ENCODE measurements at regions not wholly inside any gene's neighbourhood (a gene's known extent, or its start where the extent isn't known, plus 50 kb on each side); places are given as distances from the start of the nearest gene placed in this dataset.
"Not testable (repeated sequence)": the region's sequence is repeated elsewhere in the genome, so short reads cannot be mapped to it uniquely, and the experiment has no call there.

DNA sequence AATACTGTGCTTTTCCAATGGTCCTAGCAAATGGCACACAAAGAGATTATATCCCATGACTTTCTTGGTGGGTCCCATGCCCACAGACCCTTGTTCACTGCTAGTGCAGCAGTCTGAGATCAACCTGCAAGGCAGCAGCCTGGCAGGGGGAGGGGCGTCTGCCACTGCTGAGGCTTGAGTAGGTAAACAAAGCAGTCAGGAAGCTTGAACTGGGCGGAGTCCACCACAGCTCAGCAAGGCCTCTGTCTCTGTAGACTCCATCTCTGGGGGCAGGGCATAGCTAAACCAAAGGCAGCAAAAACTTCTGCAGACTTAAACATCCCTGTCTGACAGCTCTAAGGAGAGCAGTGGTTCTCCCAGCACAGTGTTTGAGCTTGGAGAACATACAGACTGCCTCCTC lies 82.9 kb downstream of the ZNF737 start:
- Histone ChIP-seq H3K27me3 (ENCODE audit: control insufficient read depth in 1 of 2, insufficient read depth in 2 of 2, low read length in 2 of 2) (no peaks in the 10 kb centered on the region), H3K9me3 (ENCODE audit: control insufficient read depth in 2 of 2, insufficient read depth in 1 of 2, low read depth in 1 of 2, low read length in 1 of 2) (peaks cover 6 to 12% of the 10 kb centered on the region in 2 donors), H3K27ac (ENCODE audit: low read depth in 2 of 2, low read length in 1 of 2) (no peak overlapping the region), H3K36me3 (ENCODE audit: control insufficient read depth in 2 of 2, insufficient read depth in 2 of 2, low read length in 1 of 2) (no peaks in the 10 kb centered on the region), H3K4me1 (ENCODE audit: control insufficient read depth in 2 of 2, insufficient read depth in 2 of 2, low read length in 1 of 2) (no peaks in the 10 kb centered on the region), H3K4me3 (ENCODE audit: low read depth in 1 of 2, low read length in 2 of 2) (no peak overlapping the region)
- WGBS, 2 donors = 48 to 60% methylated on average over 2 of the region's 2 CpGs

DNA sequence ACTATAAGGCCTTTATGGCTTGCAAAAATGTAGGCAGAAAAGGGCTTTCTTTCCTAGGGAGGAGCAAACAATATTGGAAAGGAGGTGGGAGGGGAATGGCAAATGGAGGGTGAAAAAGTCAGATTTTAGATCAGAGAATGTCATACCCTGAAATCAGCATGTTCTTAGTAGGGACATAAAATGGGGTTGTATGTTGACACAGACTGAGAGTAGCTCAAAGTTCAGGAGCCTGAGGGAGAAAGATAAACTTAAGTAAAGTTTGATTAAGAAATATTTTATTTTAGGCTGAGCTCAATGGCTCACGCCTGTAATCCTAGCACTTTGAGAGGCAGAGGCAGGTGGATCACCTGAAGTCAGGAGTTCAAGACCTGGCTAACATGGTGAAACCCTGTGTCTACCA lies 83.8 kb downstream of the ZNF737 start:
- 72 to 76% methylated on average over 1 of the region's 1 CpG for WGBS, 2 donors
- Histone ChIP-seq H3K27me3 (ENCODE audit: control insufficient read depth in 1 of 2, insufficient read depth in 2 of 2, low read length in 2 of 2) (no peaks in the 10 kb centered on the region), H3K4me1 (ENCODE audit: control insufficient read depth in 2 of 2, insufficient read depth in 2 of 2, low read length in 1 of 2) (no peaks in the 10 kb centered on the region), H3K36me3 (ENCODE audit: control insufficient read depth in 2 of 2, insufficient read depth in 2 of 2, low read length in 1 of 2) (no peaks in the 10 kb centered on the region), H3K4me3 (ENCODE audit: low read depth in 1 of 2, low read length in 2 of 2) (no peak overlapping the region), H3K9me3 (ENCODE audit: control insufficient read depth in 2 of 2, insufficient read depth in 1 of 2, low read depth in 1 of 2, low read length in 1 of 2) (peaks cover 6 to 12% of the 10 kb centered on the region in 2 donors), H3K27ac (ENCODE audit: low read depth in 2 of 2, low read length in 1 of 2) (no peak overlapping the region)

DNA sequence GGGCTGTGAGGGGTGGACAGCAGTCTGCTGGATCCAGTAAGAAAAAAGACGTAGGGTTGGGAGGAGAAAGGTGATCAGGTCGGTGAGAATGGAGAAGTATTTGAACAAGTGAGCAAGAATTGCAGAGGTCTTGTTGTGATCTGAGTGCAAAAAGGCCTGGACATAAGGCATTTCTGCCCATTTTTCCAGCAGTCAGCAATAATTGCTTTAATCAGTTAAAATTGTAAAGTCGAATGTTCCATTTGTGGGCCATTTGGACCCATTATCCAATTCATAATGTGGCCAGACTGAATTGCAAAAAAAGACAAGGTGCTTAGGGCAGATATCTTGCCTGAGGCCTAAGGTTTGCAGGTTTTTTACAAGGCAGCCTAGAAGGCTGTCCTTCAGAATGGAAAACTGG lies 86.1 kb downstream of the ZNF737 start:
- Histone ChIP-seq H3K4me1 (ENCODE audit: control insufficient read depth in 2 of 2, insufficient read depth in 2 of 2, low read length in 1 of 2) (no peaks in the 10 kb centered on the region), H3K4me3 (ENCODE audit: low read depth in 1 of 2, low read length in 2 of 2) (no peak overlapping the region), H3K27ac (ENCODE audit: low read depth in 2 of 2, low read length in 1 of 2) (no peak overlapping the region), H3K36me3 (ENCODE audit: control insufficient read depth in 2 of 2, insufficient read depth in 2 of 2, low read length in 1 of 2) (no peaks in the 10 kb centered on the region), H3K27me3 (ENCODE audit: control insufficient read depth in 1 of 2, insufficient read depth in 2 of 2, low read length in 2 of 2) (no peaks in the 10 kb centered on the region), H3K9me3 (ENCODE audit: control insufficient read depth in 2 of 2, insufficient read depth in 1 of 2, low read depth in 1 of 2, low read length in 1 of 2) (peaks cover 6 to 22% of the 10 kb centered on the region in 2 donors)
- WGBS, 2 donors = 80 to 81% methylated on average over 3 of the region's 3 CpGs

DNA sequence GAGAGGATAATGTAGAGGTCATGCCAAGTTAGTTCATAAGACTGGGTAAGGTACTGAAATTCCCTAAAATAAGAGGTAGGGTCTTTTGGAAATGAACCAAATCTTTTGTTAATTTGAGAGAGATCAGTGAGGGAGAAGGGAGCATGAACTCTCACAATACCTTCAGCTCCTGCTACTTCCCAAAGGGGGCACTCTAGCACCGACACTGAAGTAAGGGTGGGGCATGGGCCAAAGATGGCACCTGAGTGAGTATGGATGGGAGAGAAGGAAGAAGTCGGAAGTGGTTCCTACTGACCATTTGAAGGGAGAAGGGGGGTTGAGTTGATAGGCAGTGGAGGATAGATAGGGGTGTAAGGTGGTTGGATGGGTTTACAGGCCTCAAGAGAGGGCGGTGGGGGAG lies 86.6 kb downstream of the ZNF737 start:
- Histone ChIP-seq H3K27ac (ENCODE audit: low read depth in 2 of 2, low read length in 1 of 2) (no peak overlapping the region), H3K4me3 (ENCODE audit: low read depth in 1 of 2, low read length in 2 of 2) (no peak overlapping the region), H3K4me1 (ENCODE audit: control insufficient read depth in 2 of 2, insufficient read depth in 2 of 2, low read length in 1 of 2) (no peaks in the 10 kb centered on the region), H3K27me3 (ENCODE audit: control insufficient read depth in 1 of 2, insufficient read depth in 2 of 2, low read length in 2 of 2) (no peaks in the 10 kb centered on the region), H3K36me3 (ENCODE audit: control insufficient read depth in 2 of 2, insufficient read depth in 2 of 2, low read length in 1 of 2) (no peaks in the 10 kb centered on the region), H3K9me3 (ENCODE audit: control insufficient read depth in 2 of 2, insufficient read depth in 1 of 2, low read depth in 1 of 2, low read length in 1 of 2) (peaks cover 6 to 24% of the 10 kb centered on the region in 2 donors)
- WGBS, 2 donors = 80 to 84% methylated on average over 3 of the region's 3 CpGs

DNA sequence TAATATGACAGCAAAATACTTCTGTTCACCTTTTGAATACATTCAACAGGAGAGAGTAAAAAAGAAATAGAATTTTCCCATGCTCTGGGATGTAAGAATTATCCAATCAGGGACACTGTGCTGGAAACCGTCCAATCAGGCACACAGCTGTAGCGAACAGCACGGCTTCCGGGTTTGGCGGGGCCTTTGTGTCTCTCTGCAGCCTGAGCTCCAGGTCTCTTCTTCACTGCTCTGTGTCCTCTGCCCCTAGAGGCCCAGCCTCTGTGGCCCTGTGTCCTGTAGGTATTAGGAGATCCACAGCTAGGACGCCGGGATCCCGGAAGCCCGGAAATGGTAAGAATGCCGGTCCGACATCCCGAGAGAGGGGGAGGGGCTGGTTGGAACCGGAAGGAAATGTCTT lies 92.7 kb downstream of the ZNF737 start:
- Histone ChIP-seq H3K27me3 (ENCODE audit: control insufficient read depth in 1 of 2, insufficient read depth in 2 of 2, low read length in 2 of 2) (no peaks in the 10 kb centered on the region), H3K4me1 (ENCODE audit: control insufficient read depth in 2 of 2, insufficient read depth in 2 of 2, low read length in 1 of 2) (no peaks in the 10 kb centered on the region), H3K36me3 (ENCODE audit: control insufficient read depth in 2 of 2, insufficient read depth in 2 of 2, low read length in 1 of 2) (no peaks in the 10 kb centered on the region), H3K9me3 (ENCODE audit: control insufficient read depth in 2 of 2, insufficient read depth in 1 of 2, low read depth in 1 of 2, low read length in 1 of 2) (peaks cover 14 to 21% of the 10 kb centered on the region in 2 donors), H3K4me3 (ENCODE audit: low read depth in 1 of 2, low read length in 2 of 2) (no peak overlapping the region), H3K27ac (ENCODE audit: low read depth in 2 of 2, low read length in 1 of 2) (no peak overlapping the region)
- 94 to 96% methylated on average over 13 of the region's 13 CpGs for WGBS, 2 donors

DNA sequence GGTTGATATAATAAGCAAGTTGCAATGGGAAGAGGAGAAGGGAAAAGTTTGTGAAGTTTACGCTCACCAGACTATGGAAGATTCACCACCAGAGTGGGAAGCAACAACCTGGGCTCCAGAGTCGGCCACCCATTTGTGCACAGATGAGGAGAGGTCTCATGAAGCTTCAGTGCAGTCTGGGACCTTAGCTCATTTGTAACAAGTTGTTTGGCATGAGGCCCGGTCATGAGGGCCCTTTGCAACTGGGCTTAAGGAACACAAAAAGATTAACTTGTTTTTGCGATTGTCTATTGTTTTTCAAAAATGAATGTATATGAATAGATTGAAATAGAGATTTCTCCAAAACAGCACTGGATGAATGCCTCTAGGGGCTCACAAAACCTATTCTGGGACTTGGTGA lies 94.2 kb downstream of the ZNF737 start:
- Histone ChIP-seq H3K4me3 (ENCODE audit: low read depth in 1 of 2, low read length in 2 of 2) (no peak overlapping the region), H3K4me1 (ENCODE audit: control insufficient read depth in 2 of 2, insufficient read depth in 2 of 2, low read length in 1 of 2) (no peaks in the 10 kb centered on the region), H3K36me3 (ENCODE audit: control insufficient read depth in 2 of 2, insufficient read depth in 2 of 2, low read length in 1 of 2) (no peaks in the 10 kb centered on the region), H3K27ac (ENCODE audit: low read depth in 2 of 2, low read length in 1 of 2) (no peak overlapping the region), H3K27me3 (ENCODE audit: control insufficient read depth in 1 of 2, insufficient read depth in 2 of 2, low read length in 2 of 2) (no peaks in the 10 kb centered on the region), H3K9me3 (ENCODE audit: control insufficient read depth in 2 of 2, insufficient read depth in 1 of 2, low read depth in 1 of 2, low read length in 1 of 2) (peaks cover 14 to 20% of the 10 kb centered on the region in 2 donors)
- WGBS, 2 donors = 71 to 83% methylated on average over 4 of the region's 4 CpGs

DNA sequence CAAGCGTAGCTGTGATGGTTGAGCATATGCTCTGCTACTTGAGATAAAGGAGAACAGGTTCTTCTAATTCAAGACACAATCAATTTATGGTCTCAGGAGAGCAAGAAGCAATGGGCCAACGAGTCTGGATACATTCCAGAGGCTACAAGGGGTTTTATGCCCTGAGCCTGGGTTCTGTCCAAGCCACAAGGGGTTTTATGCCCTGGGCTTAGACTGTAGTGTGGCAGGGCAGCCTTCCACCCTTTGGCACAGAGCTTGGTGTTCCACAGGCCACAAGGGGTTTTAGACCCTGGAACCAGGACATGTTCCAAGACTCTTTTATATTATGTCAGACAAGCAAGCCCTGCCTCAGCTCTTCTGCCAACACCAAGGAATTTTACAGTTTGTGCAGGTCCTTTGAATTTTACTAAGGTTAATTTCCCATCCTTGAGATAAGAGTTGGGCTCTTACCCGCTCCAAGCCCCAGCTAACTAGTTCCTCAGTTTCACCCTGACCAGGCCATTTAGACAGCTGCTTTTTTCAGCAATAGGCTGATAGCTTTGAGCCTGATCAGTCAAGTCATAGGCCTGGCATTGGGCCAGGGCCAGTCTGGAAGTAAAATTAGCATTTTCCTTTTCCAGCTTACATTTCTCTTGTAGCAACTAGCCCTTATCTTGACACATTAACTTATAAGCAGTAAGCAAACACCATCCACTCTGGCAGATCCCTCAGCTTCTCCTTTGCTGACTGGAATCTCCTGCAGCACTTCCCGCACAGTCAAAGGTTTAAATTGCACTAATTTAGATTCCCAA lies 95.0 kb downstream of the ZNF737 start:
- no peaks in the 10 kb centered on the region for H3K27me3 ChIP-seq (ENCODE audit: control insufficient read depth in 1 of 2, insufficient read depth in 2 of 2, low read length in 2 of 2)
- H3K4me3 ChIP-seq (ENCODE audit: low read depth in 1 of 2, low read length in 2 of 2) = no peak overlapping the region
- H3K36me3 ChIP-seq (ENCODE audit: control insufficient read depth in 2 of 2, insufficient read depth in 2 of 2, low read length in 1 of 2) = no peaks in the 10 kb centered on the region
- no peaks in the 10 kb centered on the region for H3K4me1 ChIP-seq (ENCODE audit: control insufficient read depth in 2 of 2, insufficient read depth in 2 of 2, low read length in 1 of 2)
- 59 to 62% methylated on average over 4 of the region's 4 CpGs for WGBS, 2 donors
- H3K9me3 ChIP-seq (ENCODE audit: control insufficient read depth in 2 of 2, insufficient read depth in 1 of 2, low read depth in 1 of 2, low read length in 1 of 2) = peaks cover 14 to 15% of the 10 kb centered on the region in 2 donors
- no peak overlapping the region for H3K27ac ChIP-seq (ENCODE audit: low read depth in 2 of 2, low read length in 1 of 2)

DNA sequence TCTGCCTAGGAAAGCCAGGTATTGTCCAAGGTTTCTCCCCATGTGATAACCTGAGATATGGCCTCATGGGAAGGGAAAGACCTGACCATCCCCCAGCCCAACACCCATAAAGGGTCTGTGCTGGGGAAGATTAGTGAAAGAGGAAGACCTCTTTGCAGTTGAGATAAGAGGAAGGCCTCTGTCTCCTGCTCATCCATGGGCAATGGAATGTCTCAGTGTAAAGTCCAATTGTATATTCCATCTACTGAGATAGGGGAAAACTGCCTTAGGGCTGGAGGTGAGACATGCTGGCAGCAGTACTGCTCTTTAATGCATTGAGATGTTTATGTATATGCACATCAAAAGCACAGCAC lies 99.0 kb downstream of the ZNF737 start:
- H3K27ac ChIP-seq (ENCODE audit: low read depth in 2 of 2, low read length in 1 of 2); H3K9me3 ChIP-seq (ENCODE audit: control insufficient read depth in 2 of 2, insufficient read depth in 1 of 2, low read depth in 1 of 2, low read length in 1 of 2); H3K4me3 ChIP-seq (ENCODE audit: low read depth in 1 of 2, low read length in 2 of 2); H3K36me3 ChIP-seq (ENCODE audit: control insufficient read depth in 2 of 2, insufficient read depth in 2 of 2, low read length in 1 of 2); H3K27me3 ChIP-seq (ENCODE audit: control insufficient read depth in 1 of 2, insufficient read depth in 2 of 2, low read length in 2 of 2); H3K4me1 ChIP-seq (ENCODE audit: control insufficient read depth in 2 of 2, insufficient read depth in 2 of 2, low read length in 1 of 2): not testable (repeated sequence)

DNA sequence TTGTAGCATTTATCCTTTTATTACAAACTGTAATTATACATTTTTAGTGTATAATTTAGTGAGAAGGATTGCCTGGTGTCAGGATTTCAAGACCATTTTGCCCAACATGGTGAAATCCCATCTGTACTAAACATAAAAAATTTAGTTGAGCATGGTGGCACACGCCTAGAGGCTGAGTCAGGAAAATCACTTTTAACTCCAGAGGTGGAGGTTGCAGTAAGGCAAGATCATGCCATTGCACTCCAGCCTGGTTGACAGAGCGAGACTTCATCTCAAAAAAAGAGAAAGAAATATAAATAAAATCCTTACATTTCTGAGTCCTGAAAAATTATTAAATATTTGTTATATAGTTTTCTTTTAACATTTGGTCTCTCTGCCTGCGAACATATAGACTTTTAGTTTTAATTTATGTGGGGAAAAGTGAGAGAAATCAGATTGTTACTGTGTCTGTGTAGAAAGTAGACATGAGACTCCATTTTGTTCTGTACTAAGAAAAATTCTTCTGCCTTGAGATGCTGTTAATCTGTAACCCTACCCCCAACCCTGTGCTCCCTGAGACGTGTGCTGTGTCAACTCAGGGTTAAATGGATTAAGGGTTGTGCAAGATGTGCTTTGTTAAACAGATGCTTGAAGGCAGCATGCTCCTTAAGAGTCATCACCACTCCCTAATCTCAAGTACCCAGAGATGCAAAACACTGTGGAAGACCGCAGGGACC lies 99.5 kb downstream of the ZNF737 start:
- H3K36me3 ChIP-seq (ENCODE audit: control insufficient read depth in 2 of 2, insufficient read depth in 2 of 2, low read length in 1 of 2); H3K27me3 ChIP-seq (ENCODE audit: control insufficient read depth in 1 of 2, insufficient read depth in 2 of 2, low read length in 2 of 2); H3K4me3 ChIP-seq (ENCODE audit: low read depth in 1 of 2, low read length in 2 of 2); H3K4me1 ChIP-seq (ENCODE audit: control insufficient read depth in 2 of 2, insufficient read depth in 2 of 2, low read length in 1 of 2); H3K27ac ChIP-seq (ENCODE audit: low read depth in 2 of 2, low read length in 1 of 2); H3K9me3 ChIP-seq (ENCODE audit: control insufficient read depth in 2 of 2, insufficient read depth in 1 of 2, low read depth in 1 of 2, low read length in 1 of 2): not testable (repeated sequence)
- 48 to 54% methylated on average over 5 of the region's 5 CpGs for WGBS, 2 donors

DNA sequence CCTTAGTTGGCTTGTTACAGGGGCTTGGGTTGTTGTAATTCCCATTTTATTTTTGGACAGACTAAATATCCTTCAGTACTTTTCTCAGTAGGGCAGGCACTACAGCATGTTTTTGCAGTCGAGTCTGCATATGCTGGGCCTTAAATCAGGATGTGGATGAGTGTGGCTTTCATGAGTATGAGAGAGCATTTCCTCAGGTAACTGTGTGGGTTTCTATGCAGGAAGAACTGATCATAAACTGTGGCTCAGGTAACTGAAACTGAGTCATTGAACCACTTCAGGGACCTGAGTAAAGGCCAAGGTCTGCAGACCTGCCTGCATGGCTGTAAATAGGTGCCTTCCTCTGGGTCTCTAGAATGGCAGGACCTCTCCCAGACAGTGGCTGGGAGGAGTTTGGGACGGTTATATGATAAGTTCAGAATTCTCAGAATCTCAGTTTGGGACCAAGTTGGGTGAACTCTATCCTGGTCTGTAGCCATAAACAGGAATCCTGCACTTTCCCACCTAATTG lies 112.1 kb downstream of the ZNF737 start:
- H3K4me1 ChIP-seq (ENCODE audit: control insufficient read depth in 2 of 2, insufficient read depth in 2 of 2, low read length in 1 of 2) = no peaks in the 10 kb centered on the region
- H3K27ac ChIP-seq (ENCODE audit: low read depth in 2 of 2, low read length in 1 of 2) = no peak overlapping the region
- WGBS, 2 donors = 72 to 73% methylated on average over 2 of the region's 2 CpGs
- H3K4me3 ChIP-seq (ENCODE audit: low read depth in 1 of 2, low read length in 2 of 2) = no peak overlapping the region
- no peaks in the 10 kb centered on the region for H3K27me3 ChIP-seq (ENCODE audit: control insufficient read depth in 1 of 2, insufficient read depth in 2 of 2, low read length in 2 of 2)
- H3K36me3 ChIP-seq (ENCODE audit: control insufficient read depth in 2 of 2, insufficient read depth in 2 of 2, low read length in 1 of 2) = no peaks in the 10 kb centered on the region
- H3K9me3 ChIP-seq (ENCODE audit: control insufficient read depth in 2 of 2, insufficient read depth in 1 of 2, low read depth in 1 of 2, low read length in 1 of 2) = peaks cover 0 to 3% of the 10 kb centered on the region in 2 donors
